ENCODE measurements at regions not wholly inside any gene's neighbourhood (a gene's known extent, or its start where the extent isn't known, plus 50 kb on each side); places are given as distances from the start of the nearest gene placed in this dataset.

DNA sequence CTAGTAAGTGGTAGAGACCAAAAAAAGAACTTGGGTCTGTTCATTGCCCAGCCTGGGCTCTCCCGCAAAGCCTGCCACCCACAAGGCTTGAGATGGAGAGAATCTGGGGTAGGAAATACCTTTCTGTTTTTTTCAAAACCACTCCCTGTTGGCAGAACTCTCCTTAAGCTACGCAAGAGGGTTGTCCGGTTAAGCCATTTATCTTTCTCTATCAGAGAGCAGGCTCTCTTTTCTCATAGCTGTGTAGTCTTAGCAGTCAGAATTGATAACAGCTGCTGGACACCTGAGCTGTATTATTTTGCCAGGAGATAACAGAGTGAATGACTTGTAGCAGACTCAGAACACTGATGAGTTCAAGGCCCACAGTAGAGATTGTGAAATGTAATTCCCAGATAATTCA is 1088.1 kb downstream of the TSN start:
- no peak for DNase-seq

GRCh38 chr2:122851161-122851560 is 1095.7 kb downstream of the TSN start:
- DNase-seq: no peak

GRCh38 chr2:122851972-122852531 is 1096.6 kb downstream of the TSN start:
- no peak for DNase-seq

DNA sequence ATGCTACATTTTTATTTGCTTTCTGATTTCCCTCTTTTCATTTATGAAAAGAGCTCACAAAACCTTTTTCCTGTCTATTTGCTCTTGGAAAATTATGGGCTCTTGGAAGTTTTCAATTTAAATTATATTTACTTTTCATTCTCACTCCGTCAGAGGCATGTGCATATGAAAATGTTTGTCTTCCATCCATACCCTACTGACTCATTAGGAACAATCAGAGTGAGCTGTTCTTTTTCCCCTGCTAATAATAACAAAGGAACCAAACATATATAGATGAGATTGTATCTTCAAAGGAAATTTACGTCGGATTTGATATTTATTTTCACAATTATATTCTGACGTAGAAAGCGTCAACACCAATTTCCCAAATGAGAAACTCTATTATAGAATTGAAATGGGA is 1101.2 kb downstream of the TSN start:
- DNase-seq: no peak

DNA sequence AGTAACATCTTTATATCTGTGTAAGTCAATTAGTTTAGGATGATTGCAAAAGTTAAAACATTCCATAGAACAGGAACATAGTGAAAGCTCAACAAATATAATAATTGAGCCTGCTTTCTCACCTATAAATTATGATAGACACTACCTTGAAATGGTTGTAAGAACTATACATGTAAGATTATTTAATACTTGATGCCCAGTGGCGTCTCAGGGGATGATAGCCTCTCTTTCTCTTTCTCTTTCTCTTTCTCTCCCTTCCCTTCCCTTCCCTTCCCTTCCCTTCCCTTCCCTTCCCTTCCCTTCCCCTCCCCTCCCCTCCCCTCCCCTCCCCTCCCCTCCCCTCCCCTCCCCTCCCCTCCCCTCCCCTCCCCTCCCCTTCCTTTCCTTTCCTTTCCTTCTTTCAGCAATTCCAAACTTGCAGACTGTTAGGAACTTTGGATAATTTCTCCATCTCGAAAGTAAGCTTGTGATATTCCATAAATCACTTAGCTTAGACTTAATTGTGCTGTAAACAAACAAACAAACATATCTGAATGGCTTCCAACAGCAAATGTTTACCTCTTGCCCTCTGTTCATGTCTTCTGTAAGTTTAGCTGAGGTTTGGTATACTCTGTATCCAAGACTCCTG is 1102.7 kb downstream of the TSN start:
- DNase-seq: no peak

GRCh38 chr2:122858813-122859212 is 1103.4 kb downstream of the TSN start:
- no peak for DNase-seq

GRCh38 chr2:122859260-122859659 is 1103.8 kb downstream of the TSN start:
- DNase-seq: no peak

GRCh38 chr2:122863532-122863931 is 1108.1 kb downstream of the TSN start:
- DNase-seq: no peak

DNA sequence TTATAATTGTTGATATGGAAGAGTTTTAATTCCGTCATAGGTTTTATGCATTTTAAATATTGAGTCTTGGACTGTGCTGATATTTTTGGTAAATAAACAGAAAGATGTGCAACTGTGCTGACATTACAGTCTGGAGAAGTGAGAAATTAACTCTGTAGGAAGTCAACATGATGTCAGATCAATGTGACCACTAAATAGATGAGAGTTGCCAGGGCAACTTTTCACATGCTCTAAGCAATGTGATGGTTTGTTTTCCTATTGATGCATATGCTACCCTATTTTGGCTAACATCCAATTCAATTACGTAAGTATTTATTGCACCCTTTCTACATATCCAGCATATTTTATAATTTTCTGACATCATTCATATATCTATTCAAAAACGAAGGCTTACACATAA is 1109.3 kb downstream of the TSN start:
- DNase-seq: no peak

- no peak for DNase-seq
Observed at GRCh38 chr2:122866095-122866494, 1110.6 kb downstream of the TSN start.

GRCh38 chr2:122867941-122868340 is 1112.5 kb downstream of the TSN start:
- DNase-seq: no peak

DNA sequence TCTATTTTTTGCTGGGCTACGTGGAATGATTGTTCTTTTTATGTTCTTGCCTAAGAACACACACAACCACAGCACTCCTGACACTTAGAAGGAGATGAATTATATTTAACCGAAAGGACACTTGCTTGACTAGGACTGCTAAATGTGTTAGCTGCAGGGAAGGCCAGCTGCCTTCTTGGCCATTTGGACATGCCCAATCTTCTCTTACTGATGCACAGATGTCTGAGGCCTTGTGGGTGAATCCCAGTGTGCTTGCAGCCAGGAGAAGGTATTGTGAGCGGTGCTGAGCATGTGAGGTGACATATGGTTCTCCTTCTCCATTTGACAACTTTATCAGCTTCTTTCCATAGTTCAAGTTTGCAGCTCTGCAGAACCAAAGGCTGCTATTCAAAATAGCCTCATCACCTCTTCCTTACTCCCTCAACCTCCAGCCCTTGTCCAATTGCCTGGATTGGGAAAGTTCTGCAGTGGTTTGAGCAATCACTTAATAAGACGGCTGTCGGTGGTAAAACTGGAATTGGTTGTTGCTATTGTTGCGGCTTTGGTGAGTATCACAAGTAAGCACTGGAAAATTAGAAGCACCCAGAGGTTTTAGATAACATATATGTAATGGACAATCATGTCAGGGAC is 1113.3 kb downstream of the TSN start:
- no peak for DNase-seq

DNA sequence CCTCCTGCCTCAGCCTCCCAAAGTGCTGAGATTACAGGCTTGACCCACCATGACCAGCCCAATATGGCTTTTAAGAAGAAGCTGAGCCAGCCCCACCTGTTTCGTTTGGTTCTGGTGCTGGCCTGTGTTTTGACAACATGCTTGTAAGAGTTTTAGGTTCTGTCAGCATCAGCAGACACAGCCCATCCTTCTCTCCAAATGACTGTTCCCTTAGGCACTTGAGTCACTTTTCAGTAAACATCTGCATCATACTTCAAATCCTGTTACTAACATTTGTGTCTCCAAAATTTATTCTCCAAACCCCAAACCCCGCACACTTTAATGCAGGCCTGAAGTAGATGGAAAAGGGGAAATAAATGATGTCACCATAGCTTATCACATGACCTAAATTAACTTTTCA is 1118.5 kb downstream of the TSN start:
- DNase-seq: no peak

DNA sequence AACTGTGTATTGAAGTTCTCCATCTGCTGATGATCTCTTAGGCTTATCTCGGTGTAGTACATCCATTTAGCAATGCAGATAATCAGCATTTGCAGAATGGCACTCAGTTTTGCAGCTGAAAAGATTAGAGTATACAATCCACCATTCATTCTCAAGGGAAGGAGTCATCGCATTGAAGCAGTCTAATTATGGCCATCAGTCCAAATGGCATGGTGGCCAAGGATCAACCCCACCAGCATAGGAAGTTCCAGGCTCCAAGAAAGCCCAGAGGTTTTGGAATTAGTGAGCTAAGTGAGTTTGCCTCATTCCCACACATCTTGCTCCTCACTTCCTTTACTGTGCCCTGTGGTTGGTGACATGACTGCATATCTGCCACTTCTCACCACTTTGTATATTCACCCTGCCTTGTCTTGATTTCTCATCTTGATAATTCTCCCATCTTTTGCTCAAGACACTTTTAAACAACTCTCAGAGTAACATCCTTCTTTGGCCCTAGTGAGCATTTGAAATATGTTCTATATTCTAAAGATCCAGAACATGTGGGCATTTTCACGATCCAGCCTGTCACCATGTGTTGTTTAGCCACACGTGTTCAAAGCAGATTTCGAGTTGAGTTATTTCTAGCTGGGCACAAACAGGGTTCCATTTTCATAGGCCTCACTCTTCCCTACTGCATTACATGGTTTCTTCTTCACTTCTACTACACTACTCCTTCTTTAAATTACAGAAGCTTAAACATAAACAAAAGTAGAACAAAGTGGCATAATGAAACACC is 1119.8 kb downstream of the TSN start:
- no peak for DNase-seq

DNA sequence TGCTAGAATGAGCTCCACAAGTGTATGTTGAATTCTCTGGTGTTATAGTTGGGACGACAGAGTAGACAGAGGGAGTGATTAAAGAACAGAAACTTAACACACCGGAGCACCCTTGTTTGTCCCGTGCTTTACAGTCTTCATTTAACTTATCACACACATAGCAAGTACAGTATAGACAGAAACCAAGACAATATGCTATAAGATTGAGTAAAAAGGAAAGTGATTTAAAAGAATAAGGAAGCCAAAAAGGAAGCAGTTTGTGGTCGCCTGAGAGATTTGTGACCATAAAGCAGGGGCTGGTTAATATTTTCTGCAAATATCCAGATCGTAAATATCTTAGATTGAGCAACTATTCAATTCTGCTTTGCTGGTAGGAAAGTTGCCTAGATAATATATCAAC is 1128.4 kb downstream of the TSN start:
- DNase-seq: no peak

- DNase-seq: no peak
Observed at GRCh38 chr2:122884889-122885288, 1129.4 kb downstream of the TSN start.

GRCh38 chr2:122885436-122885835 is 1130.0 kb downstream of the TSN start:
- DNase-seq: no peak

- no peak for DNase-seq
Observed at GRCh38 chr2:122886479-122887145, 1131.2 kb downstream of the TSN start.

DNA sequence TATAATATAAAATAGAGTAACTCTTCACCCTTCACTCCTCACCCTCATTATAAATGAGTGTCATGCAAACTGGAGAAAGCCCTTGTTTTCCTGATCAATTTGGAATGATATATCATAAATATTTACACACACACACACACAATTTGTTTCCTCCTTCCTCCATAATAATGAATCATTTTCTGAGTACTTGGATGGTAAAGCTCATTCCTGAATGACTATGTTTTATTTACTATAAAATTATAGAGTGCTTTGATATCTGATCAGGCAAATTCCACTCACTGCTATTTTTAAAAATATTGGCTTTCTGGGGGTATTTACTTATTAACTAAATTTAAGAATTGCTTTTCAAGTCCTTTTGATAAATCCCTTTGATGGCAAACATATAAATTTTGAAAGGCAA is 1125.5 kb upstream of the CNTNAP5 start:
- DNase-seq: no peak

- DNase-seq: no peak
Observed at GRCh38 chr2:122905431-122905830, 1119.7 kb upstream of the CNTNAP5 start.

- no peak for DNase-seq
Observed at GRCh38 chr2:122908159-122908558, 1116.9 kb upstream of the CNTNAP5 start.

- DNase-seq: no peak
Observed at GRCh38 chr2:122927197-122927596, 1097.9 kb upstream of the CNTNAP5 start.

Data from T-helper 2 cell (primary cell).